ENCODE measurements at regions not wholly inside any gene's neighbourhood (a gene's known extent, or its start where the extent isn't known, plus 50 kb on each side); places are given as distances from the start of the nearest gene placed in this dataset.

DNA sequence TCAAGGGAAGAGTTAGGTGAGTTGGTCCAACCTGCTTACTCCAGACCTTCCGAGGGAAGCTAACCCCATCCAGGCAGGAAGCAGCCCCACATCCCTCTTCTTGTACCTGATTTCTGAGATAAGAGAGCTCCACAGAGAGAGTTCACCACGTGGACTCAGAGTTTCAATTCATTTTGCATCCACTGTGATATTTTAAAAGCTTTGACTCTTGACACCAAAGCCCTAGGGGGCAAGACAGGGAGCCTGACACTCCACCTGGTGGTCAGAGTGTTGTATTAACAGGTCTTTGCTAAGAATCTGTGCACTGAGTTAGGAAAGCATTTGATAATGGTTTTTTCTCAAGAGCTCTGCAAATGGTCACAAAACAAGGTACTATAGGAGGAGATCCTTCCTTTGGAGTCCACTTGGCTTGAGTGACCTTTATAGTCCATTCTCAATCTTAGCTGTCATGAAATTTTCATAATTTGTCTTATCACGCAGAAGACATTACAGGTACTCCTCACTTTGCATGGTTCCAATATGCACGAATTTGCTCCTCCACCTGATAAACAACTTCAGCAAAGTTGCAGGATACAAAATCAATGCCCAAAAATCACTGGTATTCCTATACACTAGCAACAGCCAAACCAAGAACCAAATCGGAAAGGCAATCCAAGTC, 56.2 kb upstream of the RIPOR2 start:
- TF ChIP-seq, protein P1, sequence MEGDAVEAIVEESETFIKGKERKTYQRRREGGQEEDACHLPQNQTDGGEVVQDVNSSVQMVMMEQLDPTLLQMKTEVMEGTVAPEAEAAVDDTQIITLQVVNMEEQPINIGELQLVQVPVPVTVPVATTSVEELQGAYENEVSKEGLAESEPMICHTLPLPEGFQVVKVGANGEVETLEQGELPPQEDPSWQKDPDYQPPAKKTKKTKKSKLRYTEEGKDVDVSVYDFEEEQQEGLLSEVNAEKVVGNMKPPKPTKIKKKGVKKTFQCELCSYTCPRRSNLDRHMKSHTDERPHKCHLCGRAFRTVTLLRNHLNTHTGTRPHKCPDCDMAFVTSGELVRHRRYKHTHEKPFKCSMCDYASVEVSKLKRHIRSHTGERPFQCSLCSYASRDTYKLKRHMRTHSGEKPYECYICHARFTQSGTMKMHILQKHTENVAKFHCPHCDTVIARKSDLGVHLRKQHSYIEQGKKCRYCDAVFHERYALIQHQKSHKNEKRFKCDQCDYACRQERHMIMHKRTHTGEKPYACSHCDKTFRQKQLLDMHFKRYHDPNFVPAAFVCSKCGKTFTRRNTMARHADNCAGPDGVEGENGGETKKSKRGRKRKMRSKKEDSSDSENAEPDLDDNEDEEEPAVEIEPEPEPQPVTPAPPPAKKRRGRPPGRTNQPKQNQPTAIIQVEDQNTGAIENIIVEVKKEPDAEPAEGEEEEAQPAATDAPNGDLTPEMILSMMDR (conservative IDR thresholded peaks at IDR 0.05) = peak; percentile 88
- no peak for TF ChIP-seq ZFX (IDR thresholded peaks at IDR 0.05)

Data from C4-2B (cell line).